ENCODE measurements at regions not wholly inside any gene's neighbourhood (a gene's known extent, or its start where the extent isn't known, plus 50 kb on each side); places are given as distances from the start of the nearest gene placed in this dataset.

GRCh38 chr13:73745190-73745589 lies 389.0 kb downstream of the KLF12 start:
- H3K36me3 ChIP-seq (ENCODE audit: control insufficient read depth, insufficient read depth, low read length): no peaks in the 10 kb centered on the region
- in situ Hi-C loops (cut with HindIII; ENCODE audit: low pct_unique_long_range_greater_than_20kb, low sequenced_read_pairs): no loop called here
- DNase-seq (ENCODE audit: low read depth, low spot score) (no peak), ATAC-seq (no peak)
- H3K4me3 ChIP-seq (ENCODE audit: low read depth in 2 of 2, low read length in 2 of 2): no peak overlapping the region
- no peaks in the 10 kb centered on the region for H3K27me3 ChIP-seq (ENCODE audit: control insufficient read depth, insufficient read depth, low read length)
- H3K4me1 ChIP-seq (ENCODE audit: control insufficient read depth, insufficient read depth, low read length): no peaks in the 10 kb centered on the region
- CTCF ChIA-PET: no interaction called here
- no TSS peak for BruUV-seq (replicated peaks)
- no peak for TF ChIP-seq SIN3A (IDR thresholded peaks at IDR 0.05; ENCODE audit: borderline replicate concordance, insufficient read depth, low read depth, low read length)
- no peak for TF ChIP-seq REST (IDR thresholded peaks at IDR 0.05; ENCODE audit: insufficient read depth in 1 of 2, low read depth in 2 of 2, low read length in 1 of 2)
- no peak for TF ChIP-seq TCF7L2 (IDR thresholded peaks at IDR 0.05; ENCODE audit: low read depth, low read length)
- TF ChIP-seq POLR2AphosphoS5 (IDR thresholded peaks at IDR 0.05; ENCODE audit: low read depth, low read length): no peak
- no peak for TF ChIP-seq CTCF (IDR thresholded peaks at IDR 0.05)
- no peak overlapping the region for H3K27ac ChIP-seq (ENCODE audit: low read length)
- intact Hi-C loops (cut with micrococcal nuclease; ENCODE audit: unreplicated experiment): no loop called here
- no peaks in the 10 kb centered on the region for H3K9me3 ChIP-seq (ENCODE audit: control insufficient read depth, insufficient read depth, low read depth, low read length)
- POLR2A ChIA-PET: no interaction called here

GRCh38 chr13:73742982-73743381 lies 391.2 kb downstream of the KLF12 start:
- ChIA-PET CTCF (no interaction called here), POLR2A (no interaction called here)
- in situ Hi-C loops (cut with HindIII; ENCODE audit: low pct_unique_long_range_greater_than_20kb, low sequenced_read_pairs) (no loop called here), intact Hi-C loops (cut with micrococcal nuclease; ENCODE audit: unreplicated experiment) (no loop called here)
- no peak for DNase-seq (ENCODE audit: low read depth, low spot score)
- Histone ChIP-seq H3K27me3 (ENCODE audit: control insufficient read depth, insufficient read depth, low read length) (no peaks in the 10 kb centered on the region), H3K27ac (ENCODE audit: low read length) (no peak overlapping the region), H3K4me3 (ENCODE audit: low read depth in 2 of 2, low read length in 2 of 2) (no peak overlapping the region), H3K4me1 (ENCODE audit: control insufficient read depth, insufficient read depth, low read length) (no peaks in the 10 kb centered on the region), H3K9me3 (ENCODE audit: control insufficient read depth, insufficient read depth, low read depth, low read length) (no peaks in the 10 kb centered on the region), H3K36me3 (ENCODE audit: control insufficient read depth, insufficient read depth, low read length) (no peaks in the 10 kb centered on the region)
- TF ChIP-seq REST (IDR thresholded peaks at IDR 0.05; ENCODE audit: insufficient read depth in 1 of 2, low read depth in 2 of 2, low read length in 1 of 2): no peak
- TF ChIP-seq CTCF (IDR thresholded peaks at IDR 0.05): no peak
- no peak for TF ChIP-seq TCF7L2 (IDR thresholded peaks at IDR 0.05; ENCODE audit: low read depth, low read length)
- no peak for TF ChIP-seq POLR2AphosphoS5 (IDR thresholded peaks at IDR 0.05; ENCODE audit: low read depth, low read length)
- TF ChIP-seq SIN3A (IDR thresholded peaks at IDR 0.05; ENCODE audit: borderline replicate concordance, insufficient read depth, low read depth, low read length): no peak
- BruUV-seq (replicated peaks): no TSS peak
- ATAC-seq: no peak
